IPS DF 6.9 (cell line): ENCODE measurements at regions not wholly inside any gene's neighbourhood (a gene's known extent, or its start where the extent isn't known, plus 50 kb on each side); places are given as distances from the start of the nearest gene placed in this dataset.
"Not testable (repeated sequence)": the region's sequence is repeated elsewhere in the genome, so short reads cannot be mapped to it uniquely, and the experiment has no call there.

Experiments used
- DNase-seq: peaks from one replicate; pipeline ENCODE4 v3.0.0-alpha.2; 2013; ENCODE audit warnings: low read depth, low spot score
- H3K27ac ChIP-seq: one replicate; pipeline ENCODE4 v1.5.1; 2013; ENCODE audit warnings: low read length, control low read depth
- H3K27me3 ChIP-seq: 2 replicates; pipeline ENCODE4 v1.6.1; 2013; ENCODE audit warnings: mild to moderate bottlenecking, low read length; ENCODE audit not compliant: control insufficient read depth, insufficient read depth
- H3K36me3 ChIP-seq: 2 replicates; pipeline ENCODE4 v1.6.1; 2013; ENCODE audit warnings: low read length; ENCODE audit not compliant: control insufficient read depth, insufficient read depth
- H3K4me1 ChIP-seq: 2 replicates; pipeline ENCODE4 v1.6.1; 2013; ENCODE audit warnings: low read length; ENCODE audit not compliant: control insufficient read depth, insufficient read depth
- H3K4me3 ChIP-seq: 2 replicates; pipeline ENCODE4 v1.5.1; 2013; ENCODE audit warnings: mild to moderate bottlenecking, low read length
- H3K9me3 ChIP-seq: 2 replicates; pipeline ENCODE4 v1.6.1; 2013; ENCODE audit warnings: low read length, inconsistent platforms; ENCODE audit not compliant: control insufficient read depth, insufficient read depth
- WGBS: extraction: QIAGEN DNeasy Blood & Tissue Kit; methylation state at CpG from one replicate; pipeline ENCODE4 v1.1.7; 2013; ENCODE audit warnings: mixed read lengths, missing lambda C conversion rate; ENCODE audit not compliant: insufficient read length, insufficient coverage; 5-methylcytosine and 5-hydroxymethylcytosine counted together

DNA sequence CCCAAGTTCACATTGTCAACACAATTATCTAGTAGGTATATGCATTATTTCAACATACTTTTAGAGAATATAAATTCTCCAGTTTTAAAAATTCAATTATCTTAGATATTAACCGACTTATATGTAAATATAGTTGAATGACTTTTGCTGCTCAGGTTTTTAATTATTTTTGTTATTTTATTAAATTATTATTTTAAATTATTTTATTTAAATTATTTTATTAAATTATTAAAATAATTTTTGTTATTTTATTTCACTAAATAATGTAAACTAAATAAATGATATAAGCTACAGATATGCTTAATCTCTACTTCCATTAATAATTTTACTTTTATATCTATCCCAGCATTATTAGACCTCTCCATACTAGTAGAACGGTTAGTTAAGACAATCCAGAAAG is 544.3 kb upstream of the ARRDC3 start:
- no peak for DNase-seq
- H3K27ac ChIP-seq, result no peak overlapping the region
- no peaks in the 10 kb centered on the region for H3K9me3 ChIP-seq
- no peak overlapping the region for H3K4me3 ChIP-seq
- H3K4me1 ChIP-seq, result no peaks in the 10 kb centered on the region
- no peaks in the 10 kb centered on the region for H3K27me3 ChIP-seq
- no CpG with 5 or more reads among the region's 2 CpGs for WGBS
- H3K36me3 ChIP-seq, result no peaks in the 10 kb centered on the region

DNA sequence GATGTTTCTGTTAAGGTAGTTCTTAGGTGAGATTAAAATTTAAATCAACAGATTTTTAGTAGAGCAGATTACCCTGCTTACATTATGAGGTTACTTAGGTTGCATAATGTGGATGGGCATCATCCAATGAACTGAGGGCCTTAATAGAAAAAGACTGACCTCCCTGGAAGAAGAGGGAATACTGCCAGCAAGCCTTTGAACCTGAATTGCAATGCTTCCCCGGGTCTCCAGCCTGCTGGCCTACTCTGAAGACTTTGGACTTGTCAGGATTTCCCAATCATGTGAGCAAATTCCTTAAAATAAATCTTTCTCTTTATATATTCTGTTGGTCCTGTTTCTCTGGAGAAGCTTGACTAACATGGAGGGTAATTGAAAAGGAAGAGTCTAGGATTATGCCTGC is 542.1 kb upstream of the ARRDC3 start:
- no CpG with 5 or more reads among the region's 1 CpG for WGBS

DNA sequence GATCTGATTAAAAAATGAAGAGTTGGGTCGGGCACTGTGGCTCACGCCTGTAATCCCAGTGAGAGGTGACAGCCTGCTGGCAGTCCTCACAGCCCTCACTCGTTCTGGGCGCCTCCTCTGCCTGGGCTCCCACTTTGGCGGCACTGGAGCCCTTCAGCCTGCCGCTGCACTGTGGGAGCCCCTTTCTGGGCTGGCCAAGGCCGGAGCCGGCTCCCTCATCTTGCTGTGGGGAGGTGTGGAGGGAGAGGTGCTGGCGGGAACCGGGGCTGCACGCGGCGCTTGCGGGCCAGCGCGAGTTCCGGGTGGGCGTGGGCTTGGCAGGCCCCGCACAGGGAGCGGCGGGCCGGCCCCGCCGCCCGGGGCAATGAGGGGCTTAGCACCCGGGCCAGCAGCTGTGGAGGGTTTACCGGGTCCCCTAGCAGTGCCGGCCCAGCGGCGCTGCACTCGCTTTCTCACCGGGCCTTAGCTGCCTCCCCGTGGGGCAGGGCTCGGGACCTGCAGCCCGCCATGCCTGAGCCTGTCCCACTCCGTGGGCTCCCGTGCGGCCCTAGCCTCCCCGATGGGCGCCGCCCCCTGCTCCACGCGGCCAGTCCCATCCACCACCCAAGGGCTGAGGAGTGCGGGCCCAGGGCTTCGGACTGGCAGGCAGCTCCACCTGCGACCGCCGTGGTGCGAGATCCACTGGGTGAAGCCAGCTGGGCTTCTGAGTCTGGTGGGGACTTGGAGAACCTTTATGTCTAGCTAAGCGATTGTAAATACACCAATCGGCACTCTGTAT is 534.1 kb upstream of the ARRDC3 start:
- DNase-seq, H3K27ac ChIP-seq, H3K36me3 ChIP-seq, H3K9me3 ChIP-seq, H3K4me1 ChIP-seq, H3K4me3 ChIP-seq, H3K27me3 ChIP-seq: not testable (repeated sequence)
- no CpG with 5 or more reads among the region's 51 CpGs for WGBS

More for the DNA sequence above, 542.1 kb upstream of the ARRDC3 start:
- no peaks in the 10 kb centered on the region for H3K36me3 ChIP-seq
- H3K27ac ChIP-seq, result no peak overlapping the region
- no peak for DNase-seq
- H3K27me3 ChIP-seq, result no peaks in the 10 kb centered on the region
- no peaks in the 10 kb centered on the region for H3K4me1 ChIP-seq
- H3K9me3 ChIP-seq, result no peaks in the 10 kb centered on the region
- H3K4me3 ChIP-seq, result no peak overlapping the region

DNA sequence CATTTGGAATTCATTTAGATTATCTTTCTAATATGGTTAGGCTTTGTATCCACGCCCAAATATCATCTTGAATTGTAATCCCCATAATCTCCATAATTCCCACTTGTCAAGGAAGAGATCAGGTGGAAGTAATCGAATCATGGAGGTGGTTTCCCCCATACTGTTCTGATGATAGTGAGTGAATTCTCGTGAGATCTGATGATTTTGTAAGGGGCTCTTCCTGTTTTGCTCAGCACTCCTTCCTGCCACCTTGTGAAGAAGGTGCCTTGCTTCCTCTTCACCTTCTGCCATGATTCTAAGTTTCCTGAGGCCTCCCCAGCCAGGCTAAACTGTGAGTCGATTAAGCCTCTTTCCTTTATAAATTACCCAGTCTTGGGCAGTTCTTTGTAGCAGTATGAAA is 527.5 kb upstream of the ARRDC3 start:
- no peaks in the 10 kb centered on the region for H3K4me1 ChIP-seq
- no peaks in the 10 kb centered on the region for H3K9me3 ChIP-seq
- no peak for DNase-seq
- H3K27me3 ChIP-seq, result no peaks in the 10 kb centered on the region
- no CpG with 5 or more reads among the region's 4 CpGs for WGBS
- no peaks in the 10 kb centered on the region for H3K36me3 ChIP-seq
- no peak overlapping the region for H3K27ac ChIP-seq
- H3K4me3 ChIP-seq, result no peak overlapping the region

DNA sequence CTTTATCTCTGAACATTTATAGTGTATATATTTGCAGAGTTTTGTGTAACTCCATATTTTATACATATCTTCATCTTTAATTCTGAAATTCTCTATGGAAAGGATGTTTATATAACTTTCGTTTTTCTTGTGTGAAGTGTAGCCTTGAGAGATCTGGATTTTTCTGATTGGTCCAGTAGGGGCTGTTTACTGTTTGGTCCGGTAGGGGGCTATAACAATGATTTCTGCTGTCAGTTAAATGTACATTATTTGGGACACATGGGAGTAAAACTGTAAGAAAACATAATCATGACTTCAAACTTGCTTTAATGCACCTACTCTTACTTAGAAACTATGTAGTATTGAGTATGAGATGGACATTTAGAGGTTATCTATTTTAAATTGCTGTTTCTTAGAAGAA is 527.1 kb upstream of the ARRDC3 start:
- Histone ChIP-seq H3K27me3 (no peaks in the 10 kb centered on the region), H3K27ac (no peak overlapping the region), H3K36me3 (no peaks in the 10 kb centered on the region), H3K4me1 (no peaks in the 10 kb centered on the region), H3K4me3 (no peak overlapping the region), H3K9me3 (no peaks in the 10 kb centered on the region)
- WGBS, result no CpG with 5 or more reads among the region's 2 CpGs
- no peak for DNase-seq

DNA sequence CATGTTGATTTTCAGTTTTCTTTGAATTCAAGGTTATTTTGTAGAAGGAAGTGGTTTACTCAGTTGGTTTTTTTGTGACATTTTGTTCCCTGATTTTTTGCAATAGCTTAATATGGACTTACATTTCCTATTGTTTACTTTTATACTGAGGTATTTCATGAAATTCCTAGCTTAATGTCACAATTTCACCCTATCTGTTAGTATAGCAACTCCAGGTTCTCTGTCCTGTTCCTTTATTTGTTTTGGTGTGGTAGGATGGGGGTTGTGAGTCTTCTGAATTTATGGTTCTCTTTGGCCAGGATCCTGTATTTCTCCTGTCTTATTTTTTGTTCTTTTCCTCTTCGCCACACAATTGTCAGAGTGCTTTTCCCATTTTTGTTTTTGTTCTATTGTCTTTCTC is 523.4 kb upstream of the ARRDC3 start:
- Histone ChIP-seq H3K4me3 (no peak overlapping the region), H3K27me3 (no peaks in the 10 kb centered on the region), H3K27ac (no peak overlapping the region), H3K9me3 (no peaks in the 10 kb centered on the region), H3K4me1 (no peaks in the 10 kb centered on the region), H3K36me3 (no peaks in the 10 kb centered on the region)
- no peak for DNase-seq
- WGBS, result no CpG with 5 or more reads among the region's 1 CpG

DNA sequence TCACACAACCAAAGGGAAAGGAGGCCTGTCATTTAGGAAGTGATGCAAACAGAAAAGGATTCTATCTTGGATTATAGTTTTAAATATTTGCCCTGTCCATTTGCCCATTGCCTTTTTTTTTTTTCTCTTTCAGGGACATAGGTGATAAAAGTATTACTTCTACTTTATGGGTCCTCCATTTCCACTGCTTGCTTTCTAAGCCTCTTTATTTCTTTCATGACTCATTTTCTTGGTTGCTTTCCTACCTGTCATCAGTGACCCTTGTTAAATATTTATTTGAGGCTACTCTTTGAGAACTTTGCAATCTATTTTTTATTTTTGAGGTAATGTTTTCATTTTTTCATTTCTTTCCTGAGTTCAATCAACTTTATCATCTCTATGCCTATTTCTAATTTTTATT is 522.9 kb upstream of the ARRDC3 start:
- H3K27me3 ChIP-seq, result no peaks in the 10 kb centered on the region
- H3K27ac ChIP-seq, result no peak overlapping the region
- H3K36me3 ChIP-seq, result no peaks in the 10 kb centered on the region
- H3K9me3 ChIP-seq, result no peaks in the 10 kb centered on the region
- no peaks in the 10 kb centered on the region for H3K4me1 ChIP-seq
- no peak for DNase-seq
- H3K4me3 ChIP-seq, result no peak overlapping the region

DNA sequence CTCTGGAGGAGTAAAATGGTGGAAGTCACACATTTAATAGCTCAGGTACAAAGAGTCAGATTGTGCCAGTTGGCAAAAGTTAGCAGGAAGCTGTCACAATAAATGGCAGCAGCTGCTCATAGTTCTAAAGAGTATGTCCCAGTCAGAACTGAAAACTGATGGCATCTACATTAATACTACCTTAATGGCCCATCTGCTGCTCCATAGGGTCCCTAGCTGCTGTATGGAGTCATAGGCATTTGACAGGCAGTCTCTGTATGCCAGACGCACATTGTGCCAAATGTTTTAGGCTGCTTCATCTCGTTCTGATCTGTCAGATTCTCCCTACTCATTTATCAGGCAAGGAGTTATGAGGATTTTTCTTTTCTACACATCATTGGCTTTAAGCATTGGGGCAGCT is 515.8 kb upstream of the ARRDC3 start:
- DNase-seq, result no peak
- Histone ChIP-seq H3K9me3 (no peaks in the 10 kb centered on the region), H3K27ac (no peak overlapping the region), H3K4me3 (no peak overlapping the region), H3K4me1 (no peaks in the 10 kb centered on the region), H3K36me3 (no peaks in the 10 kb centered on the region), H3K27me3 (no peaks in the 10 kb centered on the region)
- no CpG with 5 or more reads among the region's 2 CpGs for WGBS

DNA sequence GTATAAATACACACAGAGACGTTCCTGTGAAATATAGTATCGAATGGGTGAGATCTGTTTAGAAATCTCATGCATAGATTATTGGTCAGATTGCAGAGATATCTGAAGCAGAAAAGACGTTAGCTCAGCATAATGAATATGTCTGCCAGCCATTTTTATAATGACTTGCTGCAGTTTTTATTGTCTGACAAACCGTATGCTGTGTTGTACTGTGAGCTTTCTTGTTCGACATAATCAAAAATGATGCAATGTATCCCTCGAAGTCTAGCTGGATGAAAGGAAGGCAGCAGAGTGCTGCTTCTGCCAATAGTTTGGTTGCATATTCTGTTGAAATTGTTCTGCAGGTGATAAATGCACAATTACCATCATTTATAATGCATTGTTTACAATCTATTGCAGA is 514.9 kb upstream of the ARRDC3 start:
- H3K36me3 ChIP-seq, result no peaks in the 10 kb centered on the region
- no CpG with 5 or more reads among the region's 6 CpGs for WGBS
- no peaks in the 10 kb centered on the region for H3K4me1 ChIP-seq
- H3K27ac ChIP-seq, result no peak overlapping the region
- no peaks in the 10 kb centered on the region for H3K27me3 ChIP-seq
- H3K4me3 ChIP-seq, result no peak overlapping the region
- no peak for DNase-seq
- no peaks in the 10 kb centered on the region for H3K9me3 ChIP-seq

DNA sequence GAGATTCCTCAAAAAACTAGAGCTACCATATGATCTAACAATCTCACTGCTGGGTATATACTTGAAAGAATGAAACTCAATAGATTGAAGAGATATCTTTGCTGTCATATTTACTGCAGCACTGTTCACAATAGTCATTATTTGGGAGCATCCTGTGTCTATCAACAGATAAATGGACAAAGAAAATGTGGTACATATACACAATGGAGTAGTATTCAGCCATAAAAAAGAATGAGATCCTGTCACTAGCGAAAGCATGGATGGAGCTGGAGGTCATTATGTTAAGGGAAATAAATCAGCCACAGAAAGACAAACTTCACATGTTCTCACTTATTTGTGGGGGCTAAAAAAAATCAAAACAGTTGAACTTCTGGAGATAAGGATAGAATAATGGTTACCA is 505.7 kb upstream of the ARRDC3 start:
- Histone ChIP-seq H3K36me3 (no peaks in the 10 kb centered on the region), H3K27ac (no peak overlapping the region), H3K4me3 (no peak overlapping the region), H3K27me3 (no peaks in the 10 kb centered on the region), H3K4me1 (no peaks in the 10 kb centered on the region), H3K9me3 (no peaks in the 10 kb centered on the region)
- no peak for DNase-seq
- no CpG with 5 or more reads among the region's 1 CpG for WGBS
